Hepatic stellate cell (primary cell): ENCODE measurements at regions not wholly inside any gene's neighbourhood (a gene's known extent, or its start where the extent isn't known, plus 50 kb on each side); places are given as distances from the start of the nearest gene placed in this dataset.

Experiments
- DNase-seq: peaks from one replicate; pipeline ENCODE4 v3.0.0; 2011; ENCODE audit warnings: low spot score

DNA sequence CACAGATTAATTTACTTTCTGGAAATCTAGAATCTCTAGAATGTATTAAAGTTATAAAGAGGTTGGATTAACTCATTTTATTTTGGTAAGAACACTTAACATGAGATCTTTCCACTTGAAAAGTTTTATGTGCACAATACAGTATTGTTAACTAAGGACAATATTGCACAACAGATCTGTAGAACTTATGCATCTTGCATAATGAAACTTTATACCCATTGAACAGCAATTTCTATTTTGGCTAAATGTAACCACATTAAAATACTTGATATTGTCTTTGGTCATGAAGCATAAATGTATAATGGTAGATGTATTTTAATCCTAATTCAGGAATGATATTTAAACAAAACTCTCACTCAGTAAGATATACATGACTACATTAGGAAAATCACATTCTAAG is 203.8 kb downstream of the SNX19 start:
- DNase-seq = no peak

DNA sequence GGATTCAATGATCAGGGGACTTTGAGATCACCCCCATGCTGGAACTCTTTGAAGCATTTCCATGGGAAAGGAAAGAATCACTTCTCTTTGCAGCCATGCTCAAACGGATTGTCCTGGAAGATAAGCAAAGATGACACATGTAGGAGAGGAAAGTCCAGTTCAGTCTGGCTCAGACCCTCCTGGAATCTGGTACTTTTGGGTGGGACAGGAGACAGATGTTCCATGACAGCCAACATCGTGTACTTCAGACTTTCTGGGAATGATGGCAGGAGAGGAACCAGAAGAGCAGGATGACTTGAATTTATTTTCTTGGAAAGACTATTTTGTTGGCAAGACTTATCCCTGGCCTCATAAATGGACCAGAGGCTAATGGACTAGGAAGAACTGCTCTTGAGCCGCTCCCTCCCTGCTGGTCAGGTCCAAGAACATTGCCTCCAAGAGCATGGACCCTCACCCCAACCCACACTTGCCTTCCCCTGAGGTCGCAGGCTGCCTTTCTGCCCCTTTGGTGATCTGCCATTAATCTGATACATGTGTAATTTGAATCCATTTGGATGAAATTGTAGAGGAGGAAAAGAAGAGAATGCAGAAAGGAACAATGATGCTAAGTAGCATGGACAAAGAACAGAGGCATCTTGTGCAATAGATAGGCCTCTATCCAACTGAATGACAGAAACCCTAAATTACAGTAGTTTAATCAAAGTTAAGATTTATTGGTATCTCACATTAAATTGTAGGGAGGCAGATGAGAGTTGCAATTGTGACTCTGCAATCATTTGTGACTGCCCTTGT is 201.0 kb downstream of the SNX19 start:
- DNase-seq = no peak

DNA sequence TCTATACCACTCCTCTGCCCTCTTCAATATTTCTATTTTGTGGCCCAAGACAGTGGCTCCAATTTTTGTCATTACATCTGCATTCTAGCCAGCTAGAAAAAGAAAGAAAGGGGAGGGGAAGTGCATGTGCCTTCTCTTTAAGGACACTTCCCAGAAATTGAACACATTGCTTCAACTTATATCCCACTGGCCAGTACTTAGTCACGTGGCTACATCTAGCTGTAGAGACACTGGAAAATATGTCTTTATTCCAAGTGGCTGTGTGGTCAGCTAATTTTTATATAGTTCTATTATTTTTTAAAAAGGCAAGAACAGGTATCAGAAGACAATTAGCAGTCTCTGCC is 200.4 kb downstream of the SNX19 start:
- DNase-seq = no peak

DNA sequence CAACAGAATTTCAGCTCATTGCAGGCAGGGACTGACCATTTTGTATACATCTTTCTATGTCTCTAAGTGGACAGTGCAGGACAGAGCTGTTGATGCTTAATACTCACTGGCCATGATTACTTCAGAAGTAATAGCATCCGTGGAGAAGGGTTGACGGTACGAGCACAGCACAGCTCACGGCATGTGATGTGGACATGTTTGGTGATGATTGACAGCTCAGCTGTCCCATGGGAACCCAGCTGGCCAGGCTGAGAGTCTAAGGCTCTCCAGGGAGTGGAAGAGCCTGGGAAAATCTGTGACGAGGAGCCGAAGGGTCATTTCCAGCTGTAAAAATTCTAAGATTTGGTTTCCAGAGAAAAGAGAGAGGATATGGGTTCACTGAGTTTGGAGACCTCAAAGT is 198.2 kb downstream of the SNX19 start:
- no peak for DNase-seq

DNA sequence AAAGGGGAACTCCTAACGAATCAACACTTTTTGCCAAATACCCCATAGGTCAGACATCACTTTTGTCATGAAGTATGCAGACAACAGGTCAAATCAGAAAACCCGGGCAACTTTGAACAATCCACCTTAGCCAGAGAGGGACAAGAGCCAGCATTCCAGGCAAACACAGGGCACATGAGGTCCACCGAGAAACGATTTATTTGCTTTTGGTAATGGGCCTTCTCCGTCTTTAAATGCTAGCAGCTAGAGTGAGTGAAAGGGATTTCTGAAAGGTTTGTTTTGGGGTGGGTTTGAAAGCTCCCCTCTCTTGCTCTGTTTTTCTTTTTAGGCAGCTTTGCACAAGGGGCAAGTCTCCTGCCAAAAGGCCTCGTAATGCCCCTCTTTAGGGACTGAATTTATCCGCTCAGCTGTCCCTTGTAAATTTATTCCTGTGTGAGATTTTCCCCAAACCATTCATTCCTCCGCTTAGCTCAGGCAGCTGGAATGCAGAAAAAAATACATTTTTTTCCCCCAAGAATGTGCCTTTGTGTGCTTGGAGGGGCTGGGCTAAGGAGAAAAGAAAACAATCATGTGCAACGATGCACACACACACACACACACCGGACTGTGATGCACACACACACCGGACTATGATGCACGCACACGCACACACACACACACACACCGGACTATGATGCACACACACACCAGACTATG is 196.9 kb downstream of the SNX19 start:
- DNase-seq = peak; percentile 70

DNA sequence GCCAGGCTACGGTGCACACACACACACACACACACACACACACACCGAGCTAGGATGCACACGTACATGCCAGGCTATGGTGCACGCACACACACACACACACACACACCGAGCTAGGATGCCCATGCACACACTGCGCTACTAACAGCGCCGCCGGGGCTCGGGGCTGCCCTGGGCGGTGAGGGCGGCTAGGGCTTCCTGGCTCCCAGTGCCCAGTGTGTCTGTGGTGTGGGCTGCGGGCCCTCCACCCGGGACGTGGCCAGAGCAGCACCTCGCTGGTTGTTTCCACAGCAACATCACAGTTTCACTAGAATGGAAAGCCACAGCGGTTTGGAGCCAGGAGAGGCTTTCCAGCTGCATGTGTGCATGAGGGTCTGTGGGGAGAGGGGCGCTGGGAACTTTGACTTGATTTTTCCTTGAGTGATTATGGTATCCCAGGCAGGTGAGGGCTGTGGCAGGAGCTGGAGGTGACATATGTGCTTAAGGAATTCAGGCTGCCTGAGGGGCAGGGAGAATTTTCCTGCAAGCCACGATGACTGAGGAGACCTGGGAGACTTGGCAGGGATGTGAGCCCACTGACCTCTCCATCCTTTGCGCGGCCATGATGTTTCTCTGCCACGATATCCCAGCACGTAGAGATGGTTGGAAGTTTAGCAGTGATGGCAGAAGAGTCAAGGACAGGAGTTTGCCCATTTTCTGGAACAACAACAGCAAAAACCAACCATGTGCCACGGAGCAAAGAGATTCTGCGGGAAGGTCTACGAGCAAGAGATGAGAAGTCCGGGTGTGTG is 195.9 kb downstream of the SNX19 start:
- DNase-seq = no peak

DNA sequence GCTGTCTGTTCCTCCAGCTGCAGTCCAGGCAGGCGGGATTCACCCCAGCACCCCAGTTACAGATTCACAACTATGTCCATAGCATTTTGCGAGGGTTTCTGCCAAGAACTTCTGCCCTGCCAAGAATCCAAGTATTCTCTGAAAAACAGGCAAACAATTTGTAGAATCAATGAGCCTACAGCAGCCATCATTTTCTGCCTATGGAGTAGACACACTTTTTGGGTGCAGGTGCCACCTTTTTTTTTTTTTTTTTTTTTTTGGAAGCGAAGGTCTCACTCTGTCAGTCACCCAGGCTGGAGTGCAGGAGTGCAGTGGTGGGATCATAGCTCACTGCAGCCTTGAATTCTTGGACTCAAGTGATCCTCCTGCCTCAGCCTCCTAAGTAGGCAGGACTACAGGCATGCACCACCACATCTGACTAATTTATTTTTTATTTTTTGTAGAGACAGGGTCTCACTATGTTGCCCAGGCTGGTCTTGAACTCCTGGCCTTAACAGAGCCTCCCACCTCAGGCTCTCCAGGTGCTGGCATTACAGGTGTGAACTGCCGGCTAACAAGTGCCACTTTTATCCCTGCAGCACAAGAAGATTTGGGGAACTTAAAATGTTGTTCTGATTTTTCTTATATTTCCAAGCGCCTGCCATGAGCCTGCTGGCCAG is 195.1 kb downstream of the SNX19 start:
- no peak for DNase-seq

DNA sequence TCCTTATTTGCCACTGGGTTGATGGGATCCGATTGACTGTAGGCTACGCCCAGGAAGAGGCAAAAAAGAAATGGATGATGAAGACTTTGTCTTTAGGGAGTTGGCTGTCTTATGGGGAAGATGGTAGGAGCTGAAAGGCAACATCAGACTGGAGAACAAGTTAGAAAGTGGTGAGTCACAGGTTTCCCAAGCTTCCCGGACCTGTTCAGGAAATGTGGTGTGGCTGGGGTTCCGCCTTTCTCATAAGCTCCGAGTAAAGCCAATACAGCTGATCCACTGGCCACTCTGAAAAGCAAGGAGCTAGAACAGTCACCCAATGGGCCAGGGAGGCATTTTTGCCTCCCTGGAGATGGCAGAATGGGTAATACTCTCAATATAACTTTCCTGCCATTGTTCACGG is 194.5 kb downstream of the SNX19 start:
- DNase-seq = peak; percentile 33

DNA sequence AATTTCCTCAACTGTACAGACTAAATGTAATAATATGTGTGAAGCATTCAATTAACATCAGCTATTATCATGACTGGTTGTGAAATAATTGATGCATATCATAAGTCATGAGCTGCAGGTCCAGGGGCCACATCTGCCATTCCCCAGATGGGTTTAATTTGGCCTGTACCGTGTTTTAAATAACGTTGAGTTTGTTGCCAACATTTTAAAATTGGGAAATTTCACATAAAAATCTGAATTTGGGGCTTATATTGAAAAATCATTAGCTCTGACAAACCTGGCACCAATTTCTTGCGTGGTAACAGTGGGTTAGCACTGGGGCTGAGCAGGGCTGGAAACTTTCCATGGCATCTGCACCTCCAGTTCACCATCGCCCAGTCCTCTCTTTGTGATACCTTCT is 193.9 kb downstream of the SNX19 start:
- DNase-seq = no peak

DNA sequence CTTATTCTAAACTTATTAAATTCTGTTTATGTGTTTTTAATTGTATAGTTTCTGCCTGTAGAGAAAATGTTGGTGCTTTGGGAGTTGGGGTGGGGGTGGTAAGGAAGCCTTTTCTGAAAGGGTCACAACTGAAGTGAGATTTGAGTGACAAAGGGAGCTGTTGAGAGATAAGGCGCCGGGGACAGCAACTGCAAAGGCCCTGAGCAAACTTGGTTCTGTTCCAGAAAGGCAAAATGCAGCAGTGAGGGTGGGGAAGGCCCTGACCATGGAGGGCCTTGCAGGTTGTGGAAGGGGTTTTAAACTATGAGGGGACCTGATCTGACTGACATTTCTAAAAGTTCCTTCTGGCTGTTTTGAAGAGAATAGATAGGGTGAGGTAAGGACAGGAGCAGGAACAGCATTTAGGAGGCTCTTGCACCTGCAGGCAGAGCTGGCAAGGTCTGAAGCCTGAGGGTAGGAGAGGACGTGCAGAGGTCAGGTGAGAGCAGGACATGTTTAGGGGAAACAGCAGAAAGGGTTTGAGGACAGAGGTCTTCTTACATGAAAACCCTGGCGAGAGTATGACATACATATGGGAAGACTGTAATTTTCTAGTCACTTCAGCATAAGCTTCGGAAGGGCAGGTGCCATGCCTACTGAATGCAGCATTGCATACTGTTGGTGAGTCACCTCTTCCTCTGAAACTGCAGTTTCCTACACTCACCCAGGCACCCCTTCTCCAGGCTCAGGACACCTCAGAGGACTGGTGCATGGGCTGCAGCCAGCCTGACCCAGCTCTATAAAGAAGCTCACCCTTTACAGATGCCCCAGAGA is 190.7 kb downstream of the SNX19 start:
- DNase-seq = no peak

DNA sequence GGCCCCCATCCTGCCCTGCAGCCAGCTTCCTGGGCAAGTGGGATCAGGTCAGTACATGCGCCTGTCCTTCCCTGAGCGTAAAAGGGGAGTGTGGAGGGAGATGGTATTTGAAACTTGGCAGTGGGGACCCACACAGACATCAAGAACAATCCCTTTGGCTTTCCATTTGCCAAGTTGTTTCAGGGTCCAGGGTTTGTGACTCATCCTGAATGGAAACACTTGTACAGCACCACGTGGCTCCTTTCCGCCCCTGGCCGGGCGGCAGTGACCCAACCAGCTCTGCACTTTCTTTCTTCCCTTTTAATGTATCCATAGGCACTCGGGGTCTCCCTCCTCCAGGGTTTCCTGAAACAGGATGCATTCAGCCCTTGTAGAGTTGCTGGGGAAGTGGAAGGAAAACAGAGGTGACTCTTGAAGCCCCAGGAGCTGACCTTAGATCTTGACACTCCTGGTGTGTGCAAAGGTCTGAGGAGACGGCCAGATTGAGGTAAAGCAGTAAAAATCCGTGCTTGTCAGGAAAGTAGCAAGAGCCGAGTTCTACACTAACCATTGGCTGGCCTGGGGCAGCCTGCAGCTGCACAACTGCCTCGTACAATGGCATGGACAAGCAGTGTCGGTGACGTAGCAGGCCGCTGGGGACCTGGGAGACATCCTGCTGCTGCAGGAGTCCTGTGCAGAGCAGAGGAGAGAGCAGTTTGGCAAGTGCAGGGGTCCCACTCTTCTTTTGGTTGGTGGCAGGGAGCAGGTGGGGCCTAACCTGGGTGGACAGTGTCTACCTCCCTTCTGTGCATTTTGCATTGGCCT is 189.8 kb downstream of the SNX19 start:
- DNase-seq = no peak

DNA sequence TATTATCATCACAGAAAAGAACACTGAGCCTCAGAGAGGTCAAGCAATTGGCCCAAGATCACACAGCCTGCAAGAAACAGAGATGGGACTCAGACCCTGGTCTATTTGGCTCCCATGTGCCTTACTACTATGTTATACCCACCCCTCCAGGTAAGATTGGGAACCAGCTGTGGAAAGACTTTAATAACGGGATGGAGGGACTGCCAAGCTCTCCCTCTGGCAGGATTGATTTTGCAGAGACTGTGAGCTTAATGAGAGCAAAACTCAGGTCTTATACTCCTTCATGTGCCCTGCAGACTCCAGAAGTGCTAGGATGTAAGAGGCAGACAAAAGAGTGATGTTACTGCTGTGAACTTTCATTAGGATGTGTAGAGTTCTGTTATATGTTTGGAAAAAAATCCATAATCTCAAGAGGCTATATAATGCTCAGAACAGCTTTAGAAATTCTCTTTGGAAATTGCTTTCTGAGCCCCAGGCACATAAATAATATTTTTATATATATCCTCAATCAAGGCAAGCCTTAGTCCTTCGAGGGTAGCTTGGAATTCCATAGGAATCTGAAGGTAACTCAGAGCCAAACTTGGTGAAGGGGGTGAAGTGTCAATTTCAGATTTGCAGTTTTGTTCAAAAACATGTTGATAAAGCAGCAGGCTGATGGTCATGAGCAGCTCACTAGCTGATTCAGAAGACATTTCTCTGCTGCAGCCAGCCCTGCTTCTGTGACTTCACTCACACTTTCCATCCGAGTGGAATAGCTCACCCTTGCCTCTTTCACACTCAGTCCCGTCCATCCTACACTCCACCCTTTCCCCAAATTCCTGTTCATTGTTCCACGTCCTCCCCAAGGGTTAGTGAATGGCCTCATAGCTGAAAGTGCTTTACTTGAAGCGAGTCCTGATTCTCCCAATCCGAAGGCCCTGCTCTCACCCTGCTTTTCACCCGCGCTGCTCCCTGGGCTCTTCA is 188.8 kb downstream of the SNX19 start:
- no peak for DNase-seq

DNA sequence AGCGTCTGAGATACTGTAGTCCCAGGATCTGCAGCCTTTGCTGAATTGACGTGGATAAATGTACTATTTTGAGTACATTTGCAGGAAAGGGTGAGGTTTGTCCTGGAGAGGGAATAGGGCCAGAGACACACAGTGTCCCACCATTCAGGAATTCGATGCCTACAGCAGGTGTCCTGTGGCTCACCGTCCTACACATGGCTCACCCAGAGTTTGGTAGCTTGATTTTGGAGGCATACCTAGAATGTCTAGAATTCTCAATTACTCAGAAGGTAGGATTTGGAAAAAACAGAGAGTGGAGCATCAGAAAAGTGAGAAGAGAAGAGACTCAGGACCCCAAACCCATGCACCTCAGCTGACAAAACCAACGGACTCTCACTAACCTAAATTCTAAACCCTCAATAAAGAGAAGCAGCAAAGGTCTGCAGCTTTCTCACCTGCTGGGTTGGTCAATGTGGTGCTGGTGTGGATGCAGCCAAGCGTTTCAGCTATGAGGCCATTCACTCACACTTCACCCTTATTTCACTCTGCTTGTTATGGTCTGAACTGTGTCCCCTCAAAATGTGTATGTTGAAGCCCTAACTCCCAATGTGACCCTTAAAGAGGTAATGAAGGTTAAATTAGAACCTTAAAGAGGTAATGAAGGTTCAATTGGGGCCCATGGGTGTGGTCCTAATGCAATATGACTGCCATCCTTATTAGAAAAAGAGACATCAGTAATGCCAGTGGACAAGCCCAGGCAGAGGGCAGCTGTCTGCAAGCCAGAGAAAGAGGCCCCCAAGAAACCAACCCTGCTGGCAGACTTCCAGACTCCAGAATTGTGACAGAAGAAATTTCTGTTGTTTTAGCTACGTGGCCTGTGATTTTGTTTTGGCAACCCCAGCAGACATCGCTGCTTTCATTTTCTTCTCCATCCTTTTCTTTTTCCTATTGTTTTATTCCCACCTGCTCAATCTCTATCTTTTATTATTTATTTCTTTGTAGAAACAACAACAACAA is 187.8 kb downstream of the SNX19 start:
- DNase-seq = no peak

DNA sequence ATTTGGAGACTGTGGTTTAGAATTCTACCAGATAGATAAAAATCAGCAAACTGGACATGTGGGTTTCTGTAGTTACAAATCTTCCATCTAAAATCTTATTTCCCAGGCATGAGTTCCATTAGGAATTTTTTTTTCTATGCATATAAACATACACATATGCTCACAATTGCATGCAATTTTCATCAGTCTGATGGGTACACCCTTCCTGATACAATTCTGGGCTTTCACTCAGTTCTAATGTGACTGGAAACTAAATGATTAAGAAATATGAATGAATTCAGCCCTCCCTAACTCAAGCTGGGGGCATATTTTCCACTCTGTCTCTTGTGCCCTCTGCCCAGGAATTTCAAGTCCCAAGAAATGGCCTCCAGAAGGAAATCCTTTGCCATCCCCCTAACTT is 187.1 kb downstream of the SNX19 start:
- DNase-seq = no peak

DNA sequence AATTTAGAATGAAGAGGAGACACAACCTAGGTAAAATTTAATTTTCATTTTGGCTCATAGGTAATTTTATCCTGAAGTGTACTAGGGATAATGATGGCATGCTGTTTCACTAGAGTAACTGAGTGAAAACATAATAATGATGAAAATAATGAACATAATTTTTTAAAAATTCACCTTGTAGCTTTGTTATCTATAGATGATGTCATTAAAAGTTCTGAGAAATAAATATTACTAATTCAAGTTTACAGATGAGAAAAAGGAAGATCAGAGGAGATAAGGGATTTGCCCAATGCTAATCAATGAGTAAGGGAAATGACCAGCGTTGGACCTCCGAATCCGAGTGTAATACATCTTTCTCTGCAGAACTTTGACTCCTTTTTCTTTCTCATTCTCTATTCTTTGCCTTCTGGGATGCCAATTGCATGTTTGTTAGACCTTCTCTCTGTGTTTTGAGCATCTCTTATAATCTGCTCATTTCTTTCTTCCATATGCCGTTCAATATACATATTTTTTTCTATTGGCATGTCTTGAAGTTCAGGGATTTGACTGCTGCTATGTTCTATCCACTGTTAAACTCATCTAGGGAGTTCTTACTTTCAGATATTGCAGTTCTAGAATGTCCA is 186.5 kb downstream of the SNX19 start:
- no peak for DNase-seq

DNA sequence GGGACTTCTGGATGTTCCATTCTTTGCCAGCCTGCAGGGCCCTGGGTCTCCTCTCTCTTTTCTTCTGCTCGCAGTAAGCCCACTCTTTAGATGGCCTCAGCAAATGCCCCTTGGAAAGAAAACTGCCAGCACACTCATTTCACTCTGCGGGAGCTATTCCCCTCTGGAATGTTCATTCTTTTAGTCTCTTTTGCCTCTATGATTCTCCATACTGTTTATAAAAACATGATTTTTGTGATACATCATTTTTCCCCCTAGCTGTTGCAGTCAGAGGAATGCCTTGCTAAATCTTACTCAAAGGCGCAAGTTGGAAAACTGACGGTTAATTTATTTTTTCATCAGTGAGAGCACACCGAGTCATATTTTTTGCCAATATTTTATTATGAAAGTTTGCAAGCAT is 184.9 kb downstream of the SNX19 start:
- no peak for DNase-seq

DNA sequence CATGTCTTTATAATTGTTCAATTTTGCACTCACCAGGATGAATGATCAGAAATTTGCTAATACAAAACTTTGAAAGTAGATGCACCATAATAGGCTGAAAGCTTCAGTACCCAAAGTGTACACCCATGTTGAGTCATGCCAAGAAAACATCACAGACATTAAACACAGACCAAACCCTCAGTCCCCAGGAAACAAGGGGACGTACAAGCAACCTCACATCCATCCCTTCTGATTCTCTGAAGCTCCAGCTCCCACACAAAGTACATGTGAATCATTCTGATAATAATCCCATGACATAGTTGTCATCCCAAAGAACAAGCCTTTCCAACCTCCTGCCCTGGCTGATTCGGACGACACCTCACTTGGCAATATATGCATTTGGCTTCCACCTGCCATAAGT is 183.8 kb downstream of the SNX19 start:
- no peak for DNase-seq
